ENCODE measurements at regions not wholly inside any gene's neighbourhood (a gene's known extent, or its start where the extent isn't known, plus 50 kb on each side); places are given as distances from the start of the nearest gene placed in this dataset.
A peak's percentile ranks its signal among the peaks of the same experiment; 100 is the strongest.
"Not testable (repeated sequence)": the region's sequence is repeated elsewhere in the genome, so short reads cannot be mapped to it uniquely, and the experiment has no call there.

GRCh38 chr4:42205541-42205940, 53.1 kb upstream of the BEND4 start:
- no peak for DNase-seq (ENCODE audit: low read depth)

GRCh38 chr4:42216664-42217063, 64.2 kb upstream of the BEND4 start:
- no peak for DNase-seq (ENCODE audit: low read depth)

GRCh38 chr4:42225286-42225685, 72.8 kb upstream of the BEND4 start:
- DNase-seq (ENCODE audit: low read depth): no peak

- DNase-seq (ENCODE audit: low read depth): no peak
These were observed 82.4 kb upstream of the BEND4 start for GRCh38 chr4:42234817-42235216.

- DNase-seq (ENCODE audit: low read depth): no peak
These were observed 83.0 kb upstream of the BEND4 start for GRCh38 chr4:42235304-42236021.

GRCh38 chr4:42237010-42237409, 84.6 kb upstream of the BEND4 start:
- no peak for DNase-seq (ENCODE audit: low read depth)

GRCh38 chr4:42237451-42237850, 85.0 kb upstream of the BEND4 start:
- DNase-seq (ENCODE audit: low read depth): no peak

GRCh38 chr4:42248972-42249371, 96.5 kb upstream of the BEND4 start:
- DNase-seq (ENCODE audit: low read depth): no peak

GRCh38 chr4:42252315-42252714, 99.9 kb upstream of the BEND4 start:
- DNase-seq (ENCODE audit: low read depth): no peak

GRCh38 chr4:42257645-42258044, 105.2 kb upstream of the BEND4 start:
- DNase-seq (ENCODE audit: low read depth): not testable (repeated sequence)

GRCh38 chr4:42262701-42263490, 110.4 kb upstream of the BEND4 start:
- DNase-seq (ENCODE audit: low read depth): no peak

GRCh38 chr4:42265782-42266602, 113.5 kb upstream of the BEND4 start:
- no peak for DNase-seq (ENCODE audit: low read depth)

- DNase-seq (ENCODE audit: low read depth): no peak
These were observed 115.3 kb upstream of the BEND4 start for GRCh38 chr4:42267724-42268123.

GRCh38 chr4:42268824-42269223, 116.4 kb upstream of the BEND4 start:
- no peak for DNase-seq (ENCODE audit: low read depth)

- DNase-seq (ENCODE audit: low read depth): no peak
These were observed 118.6 kb upstream of the BEND4 start for GRCh38 chr4:42271096-42271495.

GRCh38 chr4:42277291-42277690, 120.0 kb upstream of the SHISA3 start:
- DNase-seq (ENCODE audit: low read depth): no peak

GRCh38 chr4:42278709-42279324, 118.5 kb upstream of the SHISA3 start:
- no peak for DNase-seq (ENCODE audit: low read depth)

- no peak for DNase-seq (ENCODE audit: low read depth)
These were observed 116.8 kb upstream of the SHISA3 start for GRCh38 chr4:42280327-42281095.

GRCh38 chr4:42281324-42282020, 115.8 kb upstream of the SHISA3 start:
- no peak for DNase-seq (ENCODE audit: low read depth)

GRCh38 chr4:42282081-42282901, 115.0 kb upstream of the SHISA3 start:
- peak; percentile 4 for DNase-seq (ENCODE audit: low read depth)

Data from activated T-cell treated with anti-CD3 and anti-CD28 coated beads for 24 hours (primary cell).